ENCODE measurements at regions not wholly inside any gene's neighbourhood (a gene's known extent, or its start where the extent isn't known, plus 50 kb on each side); places are given as distances from the start of the nearest gene placed in this dataset.

DNA sequence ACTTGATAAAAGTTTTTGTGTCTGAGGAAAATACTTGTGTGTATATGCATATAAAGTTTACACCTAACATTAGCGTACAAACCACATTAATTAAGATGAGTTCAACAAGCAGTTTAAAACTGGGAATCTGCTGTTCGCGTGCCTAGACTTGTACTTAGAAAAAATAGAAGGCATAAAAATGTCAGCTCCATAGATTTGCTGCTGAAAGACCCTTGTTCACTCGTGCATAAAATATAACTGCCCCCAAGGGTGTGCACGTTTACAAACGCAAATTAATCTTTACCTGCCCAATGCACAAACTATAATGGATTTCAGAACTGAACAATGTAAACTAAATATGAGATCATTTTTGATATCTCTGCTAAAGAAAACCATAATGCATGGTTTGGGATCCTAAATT lies 392.3 kb upstream of the ADGRL2 start:
- Histone ChIP-seq H3K36me3 (ENCODE audit: low read depth) (no peaks in the 10 kb centered on the region), H3K4me1 (ENCODE audit: insufficient read depth) (no peaks in the 10 kb centered on the region), H2AFZ (no peak overlapping the region), H3K4me2 (ENCODE audit: unreplicated experiment) (no peak overlapping the region), H3K27ac (no peak overlapping the region), H3K9ac (no peak overlapping the region), H3K4me3 (no peak overlapping the region), H3K9me3 (ENCODE audit: low read depth) (no peaks in the 10 kb centered on the region), H3K79me2 (ENCODE audit: insufficient read depth) (no peaks in the 10 kb centered on the region), H4K20me1 (ENCODE audit: insufficient read depth) (no peaks in the 10 kb centered on the region), H3K27me3 (replicated peaks; ENCODE audit: insufficient read depth) (0 out of 2 replicates have a peak, but pooled peaks cover 7% of the 10 kb centered on the region), H3F3A (ENCODE audit: insufficient read depth) (no peaks in the 10 kb centered on the region), H3K9me2 (ENCODE audit: insufficient read depth) (no peaks in the 10 kb centered on the region)
- TF ChIP-seq EZH2 (IDR thresholded peaks at IDR 0.05; ENCODE audit: insufficient read depth, poor library complexity, severe bottlenecking) (no peak), EZH2phosphoT487 (IDR thresholded peaks at IDR 0.05; ENCODE audit: insufficient read depth, low read depth) (no peak)
- no peak for DNase-seq
- in situ Hi-C loops (cut with MboI): no loop called here
- 66 to 79% methylated on average over 6 of the region's 6 CpGs for WGBS, 2 experiments (ENCODE audit: low coverage in 1 of 2, low lambda C conversion rate in 2 of 2, missing lambda C conversion rate in 2 of 2)

- Histone ChIP-seq H4K20me1 (ENCODE audit: insufficient read depth) (no peaks in the 10 kb centered on the region), H3K9me3 (ENCODE audit: low read depth) (no peaks in the 10 kb centered on the region), H3K27me3 (replicated peaks; ENCODE audit: insufficient read depth) (0 out of 2 replicates have a peak, but pooled peaks cover 7% of the 10 kb centered on the region), H3K79me2 (ENCODE audit: insufficient read depth) (no peaks in the 10 kb centered on the region), H3K4me1 (ENCODE audit: insufficient read depth) (no peaks in the 10 kb centered on the region), H3K4me3 (no peak overlapping the region), H2AFZ (no peak overlapping the region), H3K36me3 (ENCODE audit: low read depth) (no peaks in the 10 kb centered on the region), H3F3A (ENCODE audit: insufficient read depth) (no peaks in the 10 kb centered on the region), H3K9me2 (ENCODE audit: insufficient read depth) (no peaks in the 10 kb centered on the region), H3K27ac (no peak overlapping the region), H3K4me2 (ENCODE audit: unreplicated experiment) (no peak overlapping the region), H3K9ac (no peak overlapping the region)
- 0 to 1% methylated on average over 5 of the region's 5 CpGs for WGBS, 2 experiments (ENCODE audit: low coverage in 1 of 2, low lambda C conversion rate in 2 of 2, missing lambda C conversion rate in 2 of 2)
- in situ Hi-C loops (cut with MboI): no loop called here
- no peak for DNase-seq
- TF ChIP-seq EZH2phosphoT487 (IDR thresholded peaks at IDR 0.05; ENCODE audit: insufficient read depth, low read depth) (no peak), EZH2 (IDR thresholded peaks at IDR 0.05; ENCODE audit: insufficient read depth, poor library complexity, severe bottlenecking) (no peak)
Measured at GRCh38 chr1:81407000-81407821, 393.5 kb upstream of the ADGRL2 start.

DNA sequence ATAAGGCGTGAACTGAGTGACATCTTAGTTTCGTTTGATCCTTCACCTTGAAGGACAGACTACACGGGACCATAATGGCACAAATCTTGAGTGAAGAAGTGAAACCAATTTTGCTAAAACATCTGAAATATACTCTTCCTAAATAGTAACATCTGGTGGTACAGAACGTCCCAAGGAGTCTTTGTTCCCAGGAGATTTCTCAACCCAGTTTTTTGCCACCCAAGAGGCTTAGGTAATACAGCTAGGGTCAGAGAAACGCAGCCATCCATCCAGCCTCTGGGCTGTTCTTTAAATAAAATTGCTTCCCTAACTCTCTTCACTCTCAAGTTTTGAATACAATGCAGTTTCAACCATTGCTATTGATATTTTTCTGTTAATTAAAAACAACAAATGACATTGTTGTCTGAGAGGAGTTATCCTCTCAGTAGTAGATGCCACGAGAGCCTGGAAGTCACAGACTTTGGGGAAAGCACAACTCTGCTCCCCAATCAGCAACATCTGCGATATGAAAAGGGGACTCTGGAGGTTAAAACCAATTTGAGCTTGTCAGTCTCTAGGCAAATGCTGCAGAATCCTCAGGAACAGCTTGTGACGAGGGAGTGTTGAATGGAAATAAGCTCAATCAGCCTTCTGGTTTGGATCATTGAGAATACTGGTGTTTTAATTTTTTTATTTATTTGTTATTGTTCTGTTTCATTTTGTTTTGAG lies 394.3 kb upstream of the ADGRL2 start:
- H3K36me3 ChIP-seq (ENCODE audit: low read depth): no peaks in the 10 kb centered on the region
- no peaks in the 10 kb centered on the region for H3K79me2 ChIP-seq (ENCODE audit: insufficient read depth)
- TF ChIP-seq EZH2 (IDR thresholded peaks at IDR 0.05; ENCODE audit: insufficient read depth, poor library complexity, severe bottlenecking) (no peak), EZH2phosphoT487 (IDR thresholded peaks at IDR 0.05; ENCODE audit: insufficient read depth, low read depth) (no peak)
- H3K4me3 ChIP-seq: no peak overlapping the region
- no peaks in the 10 kb centered on the region for H3F3A ChIP-seq (ENCODE audit: insufficient read depth)
- H3K4me2 ChIP-seq (ENCODE audit: unreplicated experiment): no peak overlapping the region
- no peak for DNase-seq
- H3K9ac ChIP-seq: no peak overlapping the region
- no peaks in the 10 kb centered on the region for H4K20me1 ChIP-seq (ENCODE audit: insufficient read depth)
- H3K9me3 ChIP-seq (ENCODE audit: low read depth): no peaks in the 10 kb centered on the region
- no peaks in the 10 kb centered on the region for H3K4me1 ChIP-seq (ENCODE audit: insufficient read depth)
- no peak overlapping the region for H2AFZ ChIP-seq
- H3K27me3 ChIP-seq (replicated peaks; ENCODE audit: insufficient read depth): 0 out of 2 replicates have a peak, but pooled peaks cover 7% of the 10 kb centered on the region
- in situ Hi-C loops (cut with MboI): no loop called here
- H3K27ac ChIP-seq: no peak overlapping the region
- H3K9me2 ChIP-seq (ENCODE audit: insufficient read depth): no peaks in the 10 kb centered on the region
- WGBS, 2 experiments (ENCODE audit: low coverage in 1 of 2, low lambda C conversion rate in 2 of 2, missing lambda C conversion rate in 2 of 2): 18 to 20% methylated on average over 8 of the region's 8 CpGs

- Histone ChIP-seq H2AFZ (no peak overlapping the region), H3K27me3 (replicated peaks; ENCODE audit: insufficient read depth) (no peaks in the 10 kb centered on the region), H3K79me2 (ENCODE audit: insufficient read depth) (no peaks in the 10 kb centered on the region), H3K9ac (no peak overlapping the region), H3F3A (ENCODE audit: insufficient read depth) (no peaks in the 10 kb centered on the region), H3K9me2 (ENCODE audit: insufficient read depth) (no peaks in the 10 kb centered on the region), H3K4me3 (no peak overlapping the region), H3K36me3 (ENCODE audit: low read depth) (no peaks in the 10 kb centered on the region), H3K4me1 (ENCODE audit: insufficient read depth) (no peaks in the 10 kb centered on the region), H4K20me1 (ENCODE audit: insufficient read depth) (no peaks in the 10 kb centered on the region), H3K27ac (no peak overlapping the region), H3K4me2 (ENCODE audit: unreplicated experiment) (no peak overlapping the region), H3K9me3 (ENCODE audit: low read depth) (no peaks in the 10 kb centered on the region)
- DNase-seq: no peak
- in situ Hi-C loops (cut with MboI): no loop called here
- TF ChIP-seq EZH2phosphoT487 (IDR thresholded peaks at IDR 0.05; ENCODE audit: insufficient read depth, low read depth) (no peak), EZH2 (IDR thresholded peaks at IDR 0.05; ENCODE audit: insufficient read depth, poor library complexity, severe bottlenecking) (no peak)
Measured at GRCh38 chr1:81398041-81398440, 402.7 kb upstream of the ADGRL2 start.

Measured in GM23248 (cell line).